ENCODE measurements at regions not wholly inside any gene's neighbourhood (a gene's known extent, or its start where the extent isn't known, plus 50 kb on each side); places are given as distances from the start of the nearest gene placed in this dataset.

GRCh38 chr4:38366997-38367396 lies 297.0 kb upstream of the KLF3 start:
- Histone ChIP-seq H2BK120ac (replicated peaks; ENCODE audit: low read depth, low read length) (no peak overlapping the region), H2AK5ac (ENCODE audit: low read depth, low read length) (no peak overlapping the region), H3K4me1 (replicated peaks in 1 of 4; ENCODE audit: control insufficient read depth in 3 of 4, insufficient read depth in 4 of 4, low read length in 3 of 4) (no peaks in the 10 kb centered on the region), H3K4me3 (ENCODE audit: extremely low read depth in 1 of 4, insufficient read depth in 2 of 4, low read depth in 3 of 4, low read length in 4 of 4) (no peak overlapping the region), H4K91ac (replicated peaks; ENCODE audit: insufficient read length, low read length) (no peak overlapping the region), H2AFZ (ENCODE audit: low read length) (no peak overlapping the region), H3K79me2 (ENCODE audit: control insufficient read depth in 1 of 2, insufficient read depth in 2 of 2, low read length in 2 of 2) (no peaks in the 10 kb centered on the region), H3K9ac (replicated peaks in 1 of 4; ENCODE audit: extremely low read depth in 1 of 4, low read depth in 3 of 4, low read length in 3 of 4) (no peak overlapping the region), H3K9me3 (ENCODE audit: insufficient read depth in 2 of 2, low read depth in 1 of 2, low read length in 1 of 2) (no peaks in the 10 kb centered on the region; a peak in 1 of 4 replicates), H3K4me2 (ENCODE audit: insufficient read depth in 1 of 2, low read depth in 2 of 2, low read length in 2 of 2) (no peak overlapping the region), H3K36me3 (ENCODE audit: control insufficient read depth in 2 of 4, insufficient read depth in 4 of 4, low read length in 3 of 4) (no peaks in the 10 kb centered on the region), H3K18ac (ENCODE audit: extremely low read depth, low read length) (no peak overlapping the region), H3K23ac (ENCODE audit: insufficient read length) (no peak overlapping the region), H3K27me3 (replicated peaks in 1 of 4; ENCODE audit: control insufficient read depth in 3 of 4, extremely low read depth in 1 of 4, insufficient read depth in 3 of 4, low read length in 3 of 4) (no peaks in the 10 kb centered on the region), H4K8ac (ENCODE audit: extremely low read depth, insufficient read depth, low read length) (no peak overlapping the region), H3K79me1 (ENCODE audit: low read depth, low read length) (no peaks in the 10 kb centered on the region), H3K14ac (ENCODE audit: insufficient read length) (no peak overlapping the region), H2BK12ac (ENCODE audit: low read depth, low read length) (no peak overlapping the region), H2BK5ac (ENCODE audit: low read depth, low read length) (no peak overlapping the region), H3K23me2 (ENCODE audit: low read depth, low read length) (no peaks in the 10 kb centered on the region), H3K27ac (ENCODE audit: low read depth, low read length) (no peak overlapping the region), H2BK20ac (ENCODE audit: low read length) (no peak overlapping the region), H2BK15ac (ENCODE audit: low read length) (no peak overlapping the region), H3K4ac (replicated peaks; ENCODE audit: insufficient read length, low read depth, low read length) (no peak overlapping the region), H4K5ac (ENCODE audit: insufficient read length, low read depth, low read length) (no peak overlapping the region), H4K20me1 (replicated peaks in 1 of 2; ENCODE audit: control insufficient read depth in 1 of 2, insufficient read depth in 2 of 2, low read length in 2 of 2) (no peaks in the 10 kb centered on the region), H3K56ac (replicated peaks; ENCODE audit: insufficient read length, low read depth, low read length) (no peak overlapping the region)
- DNase-seq (ENCODE audit: low read depth in 1 of 2, low spot score in 2 of 2) = no peak
- TF ChIP-seq GABPA (IDR thresholded peaks at IDR 0.05; ENCODE audit: borderline replicate concordance, insufficient read depth, low read length) (no peak), JUN (IDR thresholded peaks at IDR 0.05; ENCODE audit: low read depth, low read length) (no peak), E2F6 (IDR thresholded peaks at IDR 0.05) (no peak), HDAC2 (IDR thresholded peaks at IDR 0.05; ENCODE audit: borderline replicate concordance in 1 of 2, low read depth in 2 of 2, low read length in 2 of 2) (no peak)
- CTCF ChIA-PET (ENCODE audit: partially characterized antibody) = interaction anchor here (1.1 kb wide), 1 partner anchor 15 kb away, joined by 3 read pairs; no protein-coding TSS in a partner anchor
- FAIRE-seq = no peak
- POLR2A ChIA-PET (ENCODE audit: partially characterized antibody) = no interaction called here
